ENCODE measurements at regions not wholly inside any gene's neighbourhood (a gene's known extent, or its start where the extent isn't known, plus 50 kb on each side); places are given as distances from the start of the nearest gene placed in this dataset.

- no peaks in the 10 kb centered on the region for H3K36me3 ChIP-seq (ENCODE audit: control insufficient read depth, insufficient read depth, low read length)
- no peak overlapping the region for H3K4me3 Mint-ChIP-seq
- no peaks in the 10 kb centered on the region for H3K27me3 ChIP-seq (ENCODE audit: control insufficient read depth, insufficient read depth, low read length, poor library complexity, severe bottlenecking)
- H3K36me3 Mint-ChIP-seq (ENCODE audit: low read depth): no peaks in the 10 kb centered on the region
- H3K4me3 ChIP-seq (ENCODE audit: low read length): no peak overlapping the region
- TF ChIP-seq, protein P1, sequence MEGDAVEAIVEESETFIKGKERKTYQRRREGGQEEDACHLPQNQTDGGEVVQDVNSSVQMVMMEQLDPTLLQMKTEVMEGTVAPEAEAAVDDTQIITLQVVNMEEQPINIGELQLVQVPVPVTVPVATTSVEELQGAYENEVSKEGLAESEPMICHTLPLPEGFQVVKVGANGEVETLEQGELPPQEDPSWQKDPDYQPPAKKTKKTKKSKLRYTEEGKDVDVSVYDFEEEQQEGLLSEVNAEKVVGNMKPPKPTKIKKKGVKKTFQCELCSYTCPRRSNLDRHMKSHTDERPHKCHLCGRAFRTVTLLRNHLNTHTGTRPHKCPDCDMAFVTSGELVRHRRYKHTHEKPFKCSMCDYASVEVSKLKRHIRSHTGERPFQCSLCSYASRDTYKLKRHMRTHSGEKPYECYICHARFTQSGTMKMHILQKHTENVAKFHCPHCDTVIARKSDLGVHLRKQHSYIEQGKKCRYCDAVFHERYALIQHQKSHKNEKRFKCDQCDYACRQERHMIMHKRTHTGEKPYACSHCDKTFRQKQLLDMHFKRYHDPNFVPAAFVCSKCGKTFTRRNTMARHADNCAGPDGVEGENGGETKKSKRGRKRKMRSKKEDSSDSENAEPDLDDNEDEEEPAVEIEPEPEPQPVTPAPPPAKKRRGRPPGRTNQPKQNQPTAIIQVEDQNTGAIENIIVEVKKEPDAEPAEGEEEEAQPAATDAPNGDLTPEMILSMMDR (conservative IDR thresholded peaks at IDR 0.05): no peak
- peaks cover 2% of the 10 kb centered on the region for H3K27me3 Mint-ChIP-seq (ENCODE audit: insufficient read depth)
- H3K4me1 ChIP-seq (ENCODE audit: control insufficient read depth, insufficient read depth, low read length): no peaks in the 10 kb centered on the region
- H3K27ac Mint-ChIP-seq: no peak overlapping the region
- no peak overlapping the region for H3K27ac ChIP-seq (ENCODE audit: low read depth, low read length)
- WGBS, 2 experiments (ENCODE audit: insufficient coverage in 1 of 2, insufficient read length in 1 of 2): 83 to 86% methylated on average over 2 to 9 of the region's 9 CpGs
- no peaks in the 10 kb centered on the region for H3K4me1 Mint-ChIP-seq
- H3K9me3 Mint-ChIP-seq: no peaks in the 10 kb centered on the region
- H3K9ac ChIP-seq (ENCODE audit: extremely low read depth, low read length, poor library complexity, severe bottlenecking): no peak overlapping the region
- no peak for DNase-seq
- no peaks in the 10 kb centered on the region for H3K9me3 ChIP-seq (ENCODE audit: control insufficient read depth, low read length)
These were observed 128.3 kb downstream of the ANKRD60 start for GRCh38 chr20:58099956-58100730.

- WGBS, 2 experiments (ENCODE audit: insufficient coverage in 1 of 2, insufficient read length in 1 of 2): 89 to 93% methylated on average over 11 to 16 of the region's 16 CpGs
- H3K4me1 Mint-ChIP-seq: no peaks in the 10 kb centered on the region
- Histone ChIP-seq H3K4me3 (ENCODE audit: low read length) (no peak overlapping the region), H3K9me3 (ENCODE audit: control insufficient read depth, low read length) (no peaks in the 10 kb centered on the region), H3K27ac (ENCODE audit: low read depth, low read length) (no peak overlapping the region), H3K36me3 (ENCODE audit: control insufficient read depth, insufficient read depth, low read length) (no peaks in the 10 kb centered on the region), H3K9ac (ENCODE audit: extremely low read depth, low read length, poor library complexity, severe bottlenecking) (no peak overlapping the region), H3K4me1 (ENCODE audit: control insufficient read depth, insufficient read depth, low read length) (no peaks in the 10 kb centered on the region), H3K27me3 (ENCODE audit: control insufficient read depth, insufficient read depth, low read length, poor library complexity, severe bottlenecking) (no peaks in the 10 kb centered on the region)
- peaks cover 2% of the 10 kb centered on the region for H3K27me3 Mint-ChIP-seq (ENCODE audit: insufficient read depth)
- no peak for DNase-seq
- no peak overlapping the region for H3K27ac Mint-ChIP-seq
- TF ChIP-seq, protein P1 (conservative IDR thresholded peaks at IDR 0.05): no peak
- H3K9me3 Mint-ChIP-seq: no peaks in the 10 kb centered on the region
- H3K4me3 Mint-ChIP-seq: no peak overlapping the region
- no peaks in the 10 kb centered on the region for H3K36me3 Mint-ChIP-seq (ENCODE audit: low read depth)
These were observed 129.0 kb downstream of the ANKRD60 start for GRCh38 chr20:58099291-58099935.

DNA sequence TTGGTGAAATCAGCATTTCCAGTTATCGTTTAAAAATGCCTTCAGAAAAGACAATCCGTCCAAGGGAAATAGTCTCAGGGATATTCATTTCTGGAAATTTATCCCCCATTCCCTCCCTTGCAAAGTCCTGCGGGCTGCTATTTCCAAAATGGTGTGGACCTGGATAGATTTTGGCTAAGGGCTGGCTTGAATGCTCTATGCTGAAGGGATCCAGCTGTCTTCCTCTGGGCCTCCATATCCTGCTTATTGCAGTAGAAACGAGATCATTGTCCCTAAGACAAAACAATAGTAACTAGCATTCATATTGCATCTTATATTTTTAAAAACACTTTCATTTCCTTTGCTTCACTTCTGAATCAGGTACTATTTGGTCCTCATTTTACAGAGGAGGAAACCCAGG is 129.9 kb downstream of the ANKRD60 start:
- DNase-seq: no peak
- Histone ChIP-seq H3K4me1 (ENCODE audit: control insufficient read depth, insufficient read depth, low read length) (no peaks in the 10 kb centered on the region), H3K9me3 (ENCODE audit: control insufficient read depth, low read length) (no peaks in the 10 kb centered on the region), H3K36me3 (ENCODE audit: control insufficient read depth, insufficient read depth, low read length) (no peaks in the 10 kb centered on the region), H3K27me3 (ENCODE audit: control insufficient read depth, insufficient read depth, low read length, poor library complexity, severe bottlenecking) (no peaks in the 10 kb centered on the region), H3K4me3 (ENCODE audit: low read length) (no peak overlapping the region), H3K9ac (ENCODE audit: extremely low read depth, low read length, poor library complexity, severe bottlenecking) (no peak overlapping the region), H3K27ac (ENCODE audit: low read depth, low read length) (no peak overlapping the region)
- Mint-ChIP-seq H3K36me3 (ENCODE audit: low read depth) (no peaks in the 10 kb centered on the region), H3K4me1 (no peaks in the 10 kb centered on the region), H3K27ac (no peak overlapping the region), H3K27me3 (ENCODE audit: insufficient read depth) (peaks cover 2% of the 10 kb centered on the region), H3K4me3 (no peak overlapping the region), H3K9me3 (no peaks in the 10 kb centered on the region)
- TF ChIP-seq, protein P1 (conservative IDR thresholded peaks at IDR 0.05): no peak
- WGBS, 2 experiments (ENCODE audit: insufficient coverage in 1 of 2, insufficient read length in 1 of 2): 86 to 100% methylated on average over 2 to 4 of the region's 4 CpGs

Data from endodermal cell (in vitro differentiated cells).